GM19397 (cell line): ENCODE measurements at regions not wholly inside any gene's neighbourhood (a gene's known extent, or its start where the extent isn't known, plus 50 kb on each side); places are given as distances from the start of the nearest gene placed in this dataset.
"Not testable (repeated sequence)": the region's sequence is repeated elsewhere in the genome, so short reads cannot be mapped to it uniquely, and the experiment has no call there.

Source experiments
- ATAC-seq: cut with Tn5 transposase; IDR thresholded peaks from one replicate; pipeline ENCODE4 v1.9.1; 2021; ENCODE audit warnings: mild to moderate bottlenecking, moderate library complexity; ENCODE audit not compliant: unreplicated experiment

DNA sequence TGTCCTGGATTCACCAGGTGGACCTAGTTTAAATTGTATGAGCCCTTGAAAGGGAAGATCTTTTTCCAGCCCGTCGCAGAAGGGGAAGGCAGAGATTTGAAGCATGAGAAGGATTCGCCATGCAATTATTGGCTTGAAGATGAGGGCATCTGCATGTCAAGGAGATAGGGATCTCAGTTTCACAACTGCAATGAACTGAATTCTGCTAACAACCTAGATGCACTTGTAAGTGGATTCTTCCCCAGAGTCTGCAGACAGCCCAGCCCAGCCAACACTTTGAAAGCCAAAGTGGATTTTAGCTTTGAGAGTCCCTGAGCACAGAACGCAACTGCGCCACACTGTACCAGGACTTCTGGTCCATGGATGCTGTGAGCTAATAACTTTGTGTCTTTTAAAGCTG lies 286.0 kb downstream of the TSN start:
- ATAC-seq: no peak

DNA sequence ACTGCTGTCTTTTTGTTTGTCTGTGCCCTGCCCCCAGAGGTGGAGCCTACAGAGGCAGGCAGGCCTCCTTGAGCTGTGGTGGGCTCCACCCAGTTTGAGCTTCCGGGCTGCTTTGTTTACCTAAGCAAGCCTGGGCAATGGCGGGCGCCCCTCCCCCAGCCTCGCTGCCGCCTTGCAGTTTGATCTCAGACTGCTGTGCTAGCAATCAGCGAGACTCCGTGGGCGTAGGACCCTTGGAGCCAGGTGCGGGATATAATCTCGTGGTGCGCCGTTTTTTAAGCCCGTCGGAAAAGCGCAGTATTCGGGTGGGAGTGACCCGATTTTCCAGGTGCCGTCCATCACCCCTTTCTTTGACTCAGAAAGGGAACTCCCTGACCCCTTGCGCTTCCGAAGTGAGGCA lies 296.2 kb downstream of the TSN start:
- not testable (repeated sequence) for ATAC-seq

DNA sequence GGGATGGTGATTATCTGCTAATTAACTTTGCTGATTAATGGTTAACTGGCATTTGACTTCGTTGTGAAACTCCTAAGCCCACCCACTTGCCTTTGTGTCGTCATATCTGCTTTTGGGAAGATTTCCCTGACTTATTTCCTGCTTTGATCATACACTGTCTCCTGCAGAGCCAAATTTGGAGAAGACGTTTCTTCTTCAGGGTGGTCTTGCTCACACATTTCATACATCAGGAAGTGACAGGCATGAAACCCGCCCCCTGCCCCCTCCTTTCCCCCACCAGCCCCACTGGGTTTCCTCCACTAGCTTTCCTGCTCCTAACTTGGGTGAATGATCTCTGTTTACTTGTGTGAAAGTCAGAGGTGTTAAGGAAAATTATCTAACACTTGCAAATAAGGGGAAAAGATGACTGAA lies 300.1 kb downstream of the TSN start:
- no peak for ATAC-seq

DNA sequence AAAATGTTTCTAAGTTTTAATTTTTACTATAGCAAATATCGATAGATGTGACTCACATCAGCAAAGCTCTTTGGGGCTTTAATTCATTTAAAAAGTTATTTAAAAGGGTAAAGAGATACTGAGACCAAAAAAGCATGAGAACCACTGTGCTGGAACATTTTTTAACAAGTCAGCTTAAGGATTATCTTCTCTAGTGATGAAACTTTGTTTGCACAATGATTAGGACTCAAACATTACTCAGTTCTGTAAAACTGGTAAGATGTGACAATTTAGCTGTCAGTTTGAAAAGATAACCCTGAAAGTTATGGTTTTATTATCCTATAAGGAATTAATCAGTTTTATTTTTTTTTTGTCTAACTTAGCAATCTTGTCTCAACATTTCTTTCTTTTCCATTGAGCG lies 301.4 kb downstream of the TSN start:
- ATAC-seq: no peak

DNA sequence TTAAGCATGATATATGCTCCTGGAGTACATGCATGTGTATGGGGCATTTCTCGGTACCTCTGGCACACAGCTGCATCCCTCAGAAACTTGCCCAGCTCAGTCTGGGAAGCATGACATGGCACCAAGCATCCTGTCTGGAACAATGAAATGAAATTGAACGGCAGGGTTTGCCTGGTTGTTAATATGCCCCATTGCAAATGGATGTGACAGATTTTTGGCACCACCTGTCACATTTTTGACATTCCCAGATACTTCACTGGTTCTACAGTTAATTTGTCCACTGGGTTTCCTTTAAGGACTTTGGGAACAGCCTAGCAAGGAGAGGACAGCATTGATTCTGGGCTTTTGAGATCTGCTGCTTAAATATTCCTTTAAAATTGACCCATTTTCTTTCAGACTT lies 305.8 kb downstream of the TSN start:
- no peak for ATAC-seq

DNA sequence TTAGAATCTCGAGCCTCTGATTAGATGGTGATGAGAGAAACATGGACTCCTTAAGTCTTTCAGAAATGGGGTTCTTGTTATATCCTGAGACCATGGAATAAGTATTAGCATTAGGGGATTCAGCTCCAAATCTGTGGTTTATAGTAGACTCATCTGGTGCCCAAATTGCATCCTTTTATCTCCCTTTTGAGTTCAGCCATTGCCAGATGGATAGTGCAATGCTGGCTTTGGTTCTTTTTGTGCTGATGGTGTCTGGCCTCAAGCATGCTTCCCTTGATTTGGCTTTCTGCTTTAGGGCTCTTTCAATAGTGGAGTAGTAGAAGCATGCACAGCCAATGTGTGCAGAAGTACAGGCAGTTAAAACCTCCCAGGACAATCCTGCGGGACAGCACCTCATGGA lies 306.4 kb downstream of the TSN start:
- ATAC-seq: no peak

DNA sequence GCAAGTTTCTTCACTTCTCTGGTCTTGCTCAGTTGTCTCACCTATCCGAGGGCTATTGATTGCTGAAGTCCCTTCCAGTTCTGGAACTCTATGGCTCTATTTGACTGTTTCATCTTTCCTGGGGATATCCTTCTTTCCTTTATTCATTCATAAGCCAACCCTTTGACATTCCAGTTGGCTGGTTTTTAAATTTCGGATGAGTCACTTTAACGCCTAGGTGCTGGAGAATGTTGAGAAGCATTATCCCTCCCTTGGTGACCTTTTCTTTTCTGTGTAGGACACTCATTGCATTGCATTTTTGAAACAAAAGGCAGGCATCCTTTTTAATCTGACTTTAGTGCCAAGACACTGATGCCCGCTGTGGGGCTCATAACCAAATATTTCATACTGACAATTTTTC lies 307.1 kb downstream of the TSN start:
- ATAC-seq: no peak

DNA sequence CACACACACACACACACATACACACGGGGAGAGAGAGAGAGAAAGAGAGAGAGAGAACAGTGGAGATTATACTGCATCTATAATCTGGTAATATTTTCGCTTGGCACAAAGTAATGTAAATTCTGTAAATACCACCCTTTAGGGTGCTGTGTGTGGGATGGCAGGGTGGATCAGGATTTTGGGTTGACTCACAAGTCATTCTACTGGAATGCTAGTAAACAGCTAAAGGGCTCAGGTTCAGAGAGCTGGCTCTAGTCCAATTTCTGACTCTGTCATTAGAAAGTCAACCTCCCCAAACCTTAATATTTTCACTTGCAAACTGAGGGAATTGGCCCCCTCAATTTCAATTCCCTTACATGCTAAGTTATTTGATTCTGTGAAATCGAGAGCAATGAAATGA lies 308.3 kb downstream of the TSN start:
- no peak for ATAC-seq

DNA sequence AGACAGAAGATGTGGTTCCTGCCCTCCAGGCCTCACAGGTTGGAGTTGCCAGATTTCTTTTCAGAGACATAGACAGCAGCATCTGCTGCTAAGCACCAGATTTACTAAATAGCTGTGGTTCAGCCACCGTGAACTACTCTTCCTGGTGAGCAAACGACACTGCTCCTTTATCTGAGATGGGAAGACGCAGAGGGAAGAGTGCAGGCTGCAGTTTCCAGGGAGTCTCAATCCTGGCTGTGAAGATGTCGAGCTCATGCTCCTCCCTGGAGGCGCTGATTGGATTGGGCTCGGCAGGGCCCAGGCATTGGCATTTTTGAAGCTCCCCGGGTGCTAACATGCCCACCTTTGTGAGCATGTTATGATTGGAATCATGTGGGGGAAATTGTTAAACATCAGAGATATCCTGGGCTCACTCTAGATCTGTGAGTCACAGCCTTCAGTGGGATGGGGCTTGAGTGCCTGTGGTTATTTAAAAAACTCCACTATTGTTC lies 314.8 kb downstream of the TSN start:
- ATAC-seq: no peak

DNA sequence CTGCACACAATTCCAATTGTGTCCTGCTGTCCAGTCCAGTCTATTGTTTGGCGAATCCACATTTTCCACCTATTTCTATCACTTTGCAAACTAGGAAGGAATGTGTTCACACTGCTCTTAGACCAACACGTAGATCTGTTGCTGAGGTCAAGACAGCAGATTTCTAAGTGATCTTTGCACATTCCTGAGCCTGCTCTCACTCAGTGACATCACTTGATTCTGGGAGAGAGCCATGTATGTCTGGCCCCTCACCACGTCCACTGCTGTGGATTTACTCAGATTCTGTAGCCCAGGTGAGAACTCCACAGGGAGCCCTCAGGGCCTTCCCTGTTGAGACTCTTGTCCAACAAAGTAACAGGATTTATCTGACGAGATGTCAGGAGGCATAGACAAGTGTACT lies 317.2 kb downstream of the TSN start:
- no peak for ATAC-seq

DNA sequence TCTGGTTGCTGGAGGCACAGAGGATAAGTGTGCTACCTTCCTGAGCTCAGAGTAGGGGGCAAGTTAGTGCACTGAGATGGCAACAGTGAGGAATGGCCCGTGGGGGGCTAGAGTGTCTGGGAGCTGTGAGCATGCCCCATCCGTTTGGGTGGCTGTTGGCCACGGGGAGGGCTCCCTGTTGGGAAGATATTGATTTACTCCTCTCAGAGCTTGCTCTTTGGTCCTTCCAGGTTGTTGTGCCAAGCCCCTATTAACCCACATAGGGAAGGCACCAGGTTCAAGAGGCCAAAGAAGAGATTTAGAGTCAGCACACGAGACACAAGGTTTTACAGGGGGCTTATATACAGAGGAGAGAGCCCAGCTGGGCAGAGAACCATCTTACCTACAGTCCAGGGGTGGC lies 318.8 kb downstream of the TSN start:
- no peak for ATAC-seq

DNA sequence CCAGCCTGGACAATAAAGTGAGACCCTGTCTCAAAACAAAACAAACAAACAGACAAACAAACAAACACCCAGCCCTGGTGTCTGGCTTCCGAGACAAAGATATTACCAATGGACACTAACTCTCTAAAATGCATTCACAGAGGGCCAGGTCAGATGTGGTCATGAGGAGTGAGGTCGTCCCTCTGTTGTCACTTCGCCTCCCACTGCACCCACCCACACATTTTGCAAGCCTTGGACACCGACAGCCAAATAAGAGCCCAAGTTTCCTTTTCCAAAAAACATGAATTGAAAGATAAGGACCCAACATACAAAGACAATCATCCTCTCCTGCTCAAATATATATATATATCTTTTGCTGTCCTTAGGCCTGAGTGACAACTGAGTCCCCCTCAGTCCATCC lies 319.9 kb downstream of the TSN start:
- no peak for ATAC-seq

DNA sequence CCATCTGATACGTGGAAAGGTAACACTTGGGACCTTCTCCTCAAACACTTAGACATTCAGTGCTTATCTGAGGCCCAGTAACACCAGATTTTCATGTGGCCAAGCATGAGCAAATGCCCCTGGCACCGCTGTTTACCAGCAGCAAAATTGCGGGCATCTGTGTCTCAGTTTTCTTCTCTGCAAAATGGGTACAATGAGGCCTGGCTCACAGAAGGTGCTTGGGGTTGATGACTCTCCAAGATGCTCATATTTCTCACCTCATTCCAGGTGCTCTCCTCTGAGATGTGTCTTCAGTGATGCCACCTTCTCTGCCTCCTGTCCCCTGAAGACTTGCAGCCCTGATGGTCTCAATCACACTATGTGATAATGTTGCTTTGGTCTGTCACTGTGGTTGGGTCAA lies 321.7 kb downstream of the TSN start:
- no peak for ATAC-seq

DNA sequence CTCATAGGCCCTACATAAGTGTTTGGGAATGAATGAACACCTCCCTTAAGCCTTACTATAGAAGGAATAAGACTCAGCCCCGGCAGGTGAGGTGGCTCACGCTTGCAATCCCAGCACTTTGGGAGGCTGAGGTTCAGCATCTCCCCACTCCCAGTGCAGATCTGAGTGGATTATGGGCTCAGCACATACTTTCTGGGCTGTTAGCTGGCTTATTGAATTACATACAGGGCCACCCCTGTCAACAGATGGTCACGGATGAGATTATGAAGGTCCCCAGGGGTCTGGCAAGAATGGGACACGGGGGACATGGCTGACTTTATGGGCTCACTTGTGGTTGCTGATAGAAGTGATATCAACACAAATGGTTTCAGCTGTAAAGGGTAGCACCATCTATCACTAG lies 322.3 kb downstream of the TSN start:
- no peak for ATAC-seq

DNA sequence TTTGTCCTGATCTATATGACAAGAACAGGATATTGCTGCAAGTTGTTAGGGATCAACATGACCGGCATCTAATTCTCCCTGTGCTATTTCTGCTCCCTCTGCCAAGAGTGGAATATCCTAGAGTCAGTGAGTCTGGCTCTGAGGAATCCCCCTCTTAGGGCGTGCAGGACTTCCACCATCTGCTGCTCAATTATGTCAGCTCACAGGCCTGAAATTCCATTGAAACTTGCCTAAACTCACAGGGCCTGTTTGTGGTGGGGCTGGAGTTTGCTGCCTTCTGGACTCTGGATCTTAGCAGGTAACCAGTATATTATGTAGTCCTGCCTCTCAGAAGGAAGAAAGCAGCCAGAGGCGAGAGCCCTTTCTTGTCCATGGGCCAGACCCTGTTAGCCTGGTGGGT lies 323.0 kb downstream of the TSN start:
- ATAC-seq: no peak

DNA sequence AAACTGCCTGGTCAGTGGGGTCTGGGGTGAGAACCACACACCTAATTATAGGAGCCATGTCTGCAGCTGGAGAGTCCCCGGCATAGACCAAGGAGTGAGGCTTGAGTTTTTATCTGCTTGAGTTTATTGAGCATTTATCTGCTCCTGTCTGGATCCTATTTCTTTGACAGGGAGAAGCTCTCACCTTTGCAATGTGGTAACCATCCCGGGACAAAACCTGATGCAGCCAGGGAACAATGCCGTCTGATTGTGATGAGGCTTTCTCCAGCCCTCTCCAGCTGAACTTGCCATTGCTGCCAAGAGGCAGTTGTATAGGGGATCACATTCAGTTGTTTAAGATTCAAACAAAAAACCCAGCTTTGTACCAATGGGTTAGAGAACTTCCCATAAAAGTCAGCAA lies 324.4 kb downstream of the TSN start:
- no peak for ATAC-seq

DNA sequence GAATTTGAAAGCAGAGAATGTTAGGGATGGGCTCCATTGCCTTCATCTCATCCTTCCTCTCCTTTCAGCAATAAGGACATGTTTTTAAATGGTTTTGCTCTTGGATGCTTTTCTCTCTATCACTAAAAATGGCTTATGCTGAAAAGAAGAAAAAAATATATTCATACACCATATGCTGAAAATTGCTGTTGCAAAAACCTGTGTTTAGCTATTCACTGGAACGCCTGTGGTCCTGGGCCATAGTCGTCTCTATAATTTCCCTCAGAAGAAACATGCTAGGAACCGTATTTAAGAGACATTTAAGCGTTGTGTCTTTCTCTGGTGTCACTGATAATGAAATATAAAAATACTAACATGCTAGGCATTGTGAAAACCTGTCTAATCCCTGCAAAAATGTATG lies 324.9 kb downstream of the TSN start:
- ATAC-seq: no peak

DNA sequence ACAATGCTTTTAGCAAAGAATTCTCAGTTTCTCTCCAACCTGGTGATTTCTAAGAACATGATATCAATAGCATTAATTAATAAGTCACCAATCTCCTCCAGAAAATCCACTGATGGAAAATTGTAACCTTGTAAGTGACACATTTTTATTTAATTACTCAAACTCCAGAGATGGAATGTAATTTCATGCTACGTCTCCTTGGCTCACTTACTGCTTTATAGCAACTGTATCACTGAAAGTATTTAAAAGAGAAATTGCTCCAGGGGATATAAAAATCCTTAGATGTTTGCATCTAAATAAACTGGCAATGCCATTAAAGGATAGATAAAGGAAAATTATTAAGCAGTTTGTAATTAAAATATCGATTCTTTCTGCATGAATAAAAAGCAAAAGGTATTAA lies 325.4 kb downstream of the TSN start:
- ATAC-seq: no peak

DNA sequence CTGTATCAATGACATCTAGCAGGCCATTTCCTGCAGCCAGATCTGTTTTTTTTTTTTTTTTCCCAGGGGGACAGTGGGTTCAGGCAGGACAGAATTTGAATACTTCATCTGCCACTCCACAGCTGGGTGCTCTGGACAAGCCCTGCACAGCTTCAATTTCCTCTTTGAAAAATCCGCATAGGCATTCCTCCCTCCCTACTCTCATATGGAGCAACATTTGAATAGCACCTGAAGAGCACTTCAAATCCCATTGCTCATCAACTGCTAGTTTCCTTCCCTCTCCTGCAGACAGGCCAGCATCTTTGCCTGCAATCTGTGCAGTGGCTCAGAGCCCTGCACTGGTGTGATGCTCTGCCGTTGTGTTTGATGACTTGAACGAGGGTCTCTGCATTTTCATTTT lies 326.3 kb downstream of the TSN start:
- ATAC-seq: no peak

DNA sequence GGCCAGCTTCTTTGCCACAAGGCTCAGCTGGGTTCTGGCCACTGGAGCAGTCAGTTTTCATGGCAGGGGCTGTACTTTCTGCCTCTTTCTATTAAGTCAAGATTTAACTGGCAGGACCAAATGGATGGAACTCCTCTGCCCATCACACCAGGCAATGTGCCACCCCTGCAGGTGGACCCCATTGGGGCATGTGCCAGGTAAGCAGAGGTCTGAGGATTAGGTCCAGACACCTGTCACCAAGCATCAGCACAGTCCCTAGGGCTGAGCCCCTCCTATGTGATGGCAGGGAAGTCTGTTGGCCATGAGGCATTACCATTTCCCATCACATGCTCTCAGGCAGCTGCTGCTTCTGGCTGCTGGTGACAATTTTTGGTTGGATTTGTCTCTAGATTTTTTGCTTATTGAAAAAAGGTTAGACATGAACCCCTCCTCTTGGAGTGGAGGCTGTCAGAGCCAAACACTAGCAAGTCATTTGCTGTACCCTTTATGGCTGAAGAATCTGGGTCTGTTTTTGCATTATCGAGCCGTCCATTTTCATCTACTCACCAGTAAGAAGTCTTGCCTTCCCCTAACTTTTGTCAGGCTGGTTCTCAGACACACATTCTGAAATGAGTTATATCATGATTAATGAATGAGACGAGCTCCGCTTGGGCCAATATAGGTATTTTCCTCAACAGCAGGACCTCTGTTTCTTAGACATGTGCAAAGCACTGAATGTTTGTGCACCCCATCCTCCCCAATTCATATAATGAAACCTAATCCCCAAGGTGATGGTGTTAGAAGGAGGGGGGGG lies 328.0 kb downstream of the TSN start:
- ATAC-seq: no peak

DNA sequence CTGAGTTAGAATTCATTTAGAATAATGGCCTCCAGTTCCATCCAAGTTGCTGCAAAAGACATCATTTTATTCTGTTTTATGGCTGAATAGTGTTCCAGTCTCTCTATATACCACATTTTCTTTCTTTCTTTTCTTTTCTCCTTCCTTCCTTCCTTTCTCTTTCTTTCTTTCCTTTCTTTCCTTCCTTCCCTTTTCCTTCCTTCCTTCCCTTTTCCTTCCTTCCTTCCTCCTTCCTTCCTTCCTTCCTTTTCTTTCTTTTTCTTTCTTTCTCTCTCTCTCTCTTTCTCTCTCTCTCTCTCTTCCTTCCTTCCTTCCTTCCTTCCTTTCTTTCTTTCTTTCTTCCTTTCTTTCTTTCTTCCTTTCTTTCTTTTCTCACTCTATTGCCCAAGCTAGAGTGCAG lies 330.2 kb downstream of the TSN start:
- not testable (repeated sequence) for ATAC-seq

DNA sequence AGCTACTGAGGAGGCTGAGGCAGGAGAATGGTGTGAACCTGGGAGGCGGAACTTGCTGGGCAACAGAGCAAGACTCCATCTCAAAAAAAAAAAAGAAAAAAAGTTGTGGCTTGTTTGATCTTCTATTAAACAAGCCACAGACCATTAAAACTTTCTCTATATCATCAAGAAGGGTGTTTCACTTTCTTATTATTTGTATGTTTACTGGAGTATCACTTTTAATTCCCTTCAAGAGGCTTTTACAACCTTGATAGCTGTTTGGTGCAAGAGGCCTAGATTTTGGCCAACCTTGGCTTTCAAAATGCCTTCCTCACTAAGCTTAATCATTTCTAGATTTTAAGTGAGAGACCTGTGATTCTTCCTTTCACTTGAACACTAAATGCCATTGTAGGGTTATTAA lies 339.1 kb downstream of the TSN start:
- ATAC-seq: no peak

DNA sequence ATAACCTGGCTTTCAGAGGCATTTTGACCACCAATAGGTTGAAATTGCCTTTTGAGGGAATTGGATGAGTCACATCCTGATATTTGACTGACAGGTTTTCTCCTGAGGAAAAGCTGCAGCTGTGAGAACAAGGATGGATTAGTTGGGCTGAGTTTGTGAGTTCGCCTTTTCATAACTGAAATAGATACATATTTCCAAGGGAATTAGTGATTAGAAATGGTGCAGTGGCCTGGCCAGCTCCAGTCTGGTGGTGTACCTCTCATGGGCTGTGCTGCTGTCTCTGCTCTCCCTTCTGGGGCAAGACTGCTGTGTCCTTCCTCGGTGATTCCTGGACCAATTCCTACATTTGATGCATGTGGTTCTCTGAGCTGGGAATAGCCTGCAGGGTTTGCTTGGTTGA lies 341.3 kb downstream of the TSN start:
- ATAC-seq: no peak
